ENCODE measurements at regions not wholly inside any gene's neighbourhood (a gene's known extent, or its start where the extent isn't known, plus 50 kb on each side); places are given as distances from the start of the nearest gene placed in this dataset.

GRCh38 chr3:70775257-70775656 lies 462.8 kb upstream of the MDFIC2 start:
- Histone ChIP-seq H4K20me1 (replicated peaks; ENCODE audit: control insufficient read depth, extremely low read depth, insufficient read depth, low read length) (no peaks in the 10 kb centered on the region), H3K79me2 (ENCODE audit: control insufficient read depth, insufficient read depth, low read length) (no peaks in the 10 kb centered on the region), H3K4me3 (replicated peaks in 1 of 3; ENCODE audit: insufficient read depth in 1 of 3, low read depth in 1 of 3, low read length in 3 of 3) (no peak overlapping the region), H3K27me3 (ENCODE audit: control insufficient read depth in 2 of 2, insufficient read depth in 2 of 2, low read length in 2 of 2) (no peaks in the 10 kb centered on the region), H3K9ac (replicated peaks; ENCODE audit: extremely low read depth, insufficient read depth, low read length) (no peak overlapping the region), H2AFZ (ENCODE audit: low read depth, low read length) (no peak overlapping the region), H3K27ac (ENCODE audit: insufficient read depth, low read depth, low read length) (no peak overlapping the region), H3K9me3 (replicated peaks; ENCODE audit: control insufficient read depth, insufficient read depth, low read length) (no peaks in the 10 kb centered on the region), H3K4me2 (ENCODE audit: insufficient read depth, low read length) (no peak overlapping the region), H3K36me3 (ENCODE audit: control insufficient read depth in 2 of 2, extremely low read depth in 1 of 2, insufficient read depth in 2 of 2, low read length in 2 of 2) (no peaks in the 10 kb centered on the region), H3K9me1 (replicated peaks; ENCODE audit: control insufficient read depth, extremely low read depth, insufficient read depth, low read length) (no peaks in the 10 kb centered on the region), H3K4me1 (ENCODE audit: control insufficient read depth, extremely low read depth, insufficient read depth, low read length) (peaks cover 23% of the 10 kb centered on the region)
- FAIRE-seq (no peak), DNase-seq (ENCODE audit: low read depth, low spot score) (no peak)
- CTCF ChIA-PET: no interaction called here
- intact Hi-C loops (cut with micrococcal nuclease) (loop anchor here (5.0 kb wide), 2 partner anchors 48 to 212 kb away; no protein-coding TSS in a partner anchor), dilution Hi-C loops (cut with MboI; ENCODE audit: extremely low pct_ligation_motif_present, low sequenced_read_pairs) (no loop called here)
- TF ChIP-seq POLR2A (IDR thresholded peaks at IDR 0.05; ENCODE audit: low read depth, low read length) (no peak), MYC (IDR thresholded peaks at IDR 0.05; ENCODE audit: low read depth, low read length) (no peak), EZH2 (IDR thresholded peaks at IDR 0.05; ENCODE audit: borderline replicate concordance, low read depth, low read length, severe bottlenecking) (no peak), FOS (IDR thresholded peaks at IDR 0.05; ENCODE audit: borderline replicate concordance, insufficient read depth, low read length) (no peak), JUN (IDR thresholded peaks at IDR 0.05; ENCODE audit: borderline replicate concordance, insufficient read depth, insufficient read length, low read depth) (no peak), POLR2AphosphoS5 (IDR thresholded peaks at IDR 0.05; ENCODE audit: insufficient read depth, low read depth, low read length) (no peak), MAX (IDR thresholded peaks at IDR 0.05; ENCODE audit: insufficient read depth, insufficient read length) (no peak), GATA2 (IDR thresholded peaks at IDR 0.05; ENCODE audit: insufficient read depth, insufficient read length, low read depth, low read length) (no peak)
- TF ChIP-seq, protein P1, sequence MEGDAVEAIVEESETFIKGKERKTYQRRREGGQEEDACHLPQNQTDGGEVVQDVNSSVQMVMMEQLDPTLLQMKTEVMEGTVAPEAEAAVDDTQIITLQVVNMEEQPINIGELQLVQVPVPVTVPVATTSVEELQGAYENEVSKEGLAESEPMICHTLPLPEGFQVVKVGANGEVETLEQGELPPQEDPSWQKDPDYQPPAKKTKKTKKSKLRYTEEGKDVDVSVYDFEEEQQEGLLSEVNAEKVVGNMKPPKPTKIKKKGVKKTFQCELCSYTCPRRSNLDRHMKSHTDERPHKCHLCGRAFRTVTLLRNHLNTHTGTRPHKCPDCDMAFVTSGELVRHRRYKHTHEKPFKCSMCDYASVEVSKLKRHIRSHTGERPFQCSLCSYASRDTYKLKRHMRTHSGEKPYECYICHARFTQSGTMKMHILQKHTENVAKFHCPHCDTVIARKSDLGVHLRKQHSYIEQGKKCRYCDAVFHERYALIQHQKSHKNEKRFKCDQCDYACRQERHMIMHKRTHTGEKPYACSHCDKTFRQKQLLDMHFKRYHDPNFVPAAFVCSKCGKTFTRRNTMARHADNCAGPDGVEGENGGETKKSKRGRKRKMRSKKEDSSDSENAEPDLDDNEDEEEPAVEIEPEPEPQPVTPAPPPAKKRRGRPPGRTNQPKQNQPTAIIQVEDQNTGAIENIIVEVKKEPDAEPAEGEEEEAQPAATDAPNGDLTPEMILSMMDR (IDR thresholded peaks at IDR 0.05; ENCODE audit: extremely low read depth in 1 of 2, insufficient read depth in 1 of 2, low read depth in 1 of 2, low read length in 2 of 2): no peak
- no TSS peak for BruUV-seq (replicated peaks)
- POLR2A ChIA-PET: no interaction called here

All from endothelial cell of umbilical vein (primary cell).